ENCODE measurements at regions not wholly inside any gene's neighbourhood (a gene's known extent, or its start where the extent isn't known, plus 50 kb on each side); places are given as distances from the start of the nearest gene placed in this dataset.

DNA sequence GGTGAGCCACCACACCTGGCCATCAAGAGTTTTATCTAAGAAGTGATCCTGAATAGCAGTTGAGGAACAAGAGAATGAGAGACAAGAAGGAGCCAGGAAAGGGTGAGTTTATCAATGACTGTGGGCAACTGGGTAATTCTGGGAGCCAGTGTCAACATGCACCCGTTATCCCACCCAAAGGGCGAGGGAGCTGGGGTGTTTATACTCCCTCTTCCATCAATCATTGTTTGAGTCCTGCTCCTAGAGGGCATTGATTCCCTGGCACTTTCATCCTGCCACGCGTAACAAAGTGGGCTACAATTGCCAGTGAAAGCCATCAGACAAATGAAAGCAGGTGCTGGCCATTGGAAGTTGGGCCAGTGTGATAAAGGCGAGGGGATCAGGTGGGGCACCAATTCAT lies 136.3 kb downstream of the SUDS3 start:
- no CpG with 5 or more reads among the region's 5 CpGs for WGBS (ENCODE audit: insufficient coverage, insufficient read length)
- H3K36me3 ChIP-seq (ENCODE audit: control insufficient read depth, insufficient read depth, low read length), result no peaks in the 10 kb centered on the region; the same call in 1 of the 2 replicates
- H3K9me3 ChIP-seq (ENCODE audit: control insufficient read depth, insufficient read depth, low read length), result no peaks in the 10 kb centered on the region
- no peak for DNase-seq (ENCODE audit: low read depth, low spot score)
- no peak overlapping the region for H3K4me3 ChIP-seq (ENCODE audit: low read length)
- H3K4me1 ChIP-seq (ENCODE audit: control insufficient read depth, insufficient read depth, low read length), result no peaks in the 10 kb centered on the region
- H3K27me3 ChIP-seq (ENCODE audit: control insufficient read depth, insufficient read depth, low read length), result no peaks in the 10 kb centered on the region
- H3K27ac ChIP-seq (ENCODE audit: low read length), result no peak overlapping the region

DNA sequence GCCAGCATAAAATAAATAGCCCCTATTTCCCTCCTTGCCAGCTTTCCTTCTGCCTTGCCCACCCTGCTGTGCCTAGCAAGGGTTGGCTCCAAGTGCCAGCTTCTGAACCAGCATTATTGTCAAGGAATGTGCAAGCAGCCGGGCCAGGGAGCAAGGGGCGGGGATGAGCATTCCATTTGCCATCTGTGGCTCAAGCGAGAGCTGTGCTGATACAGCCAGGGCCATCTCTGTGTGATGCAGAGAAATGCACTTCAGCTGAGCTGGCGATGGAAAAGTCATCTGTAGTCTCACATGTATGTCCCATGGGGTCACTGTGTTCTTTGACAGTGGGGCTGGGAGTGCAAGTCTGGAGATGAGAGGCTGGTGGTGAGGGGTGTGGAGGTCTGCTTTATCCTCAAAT lies 137.3 kb downstream of the SUDS3 start:
- no CpG with 5 or more reads among the region's 4 CpGs for WGBS (ENCODE audit: insufficient coverage, insufficient read length)

DNA sequence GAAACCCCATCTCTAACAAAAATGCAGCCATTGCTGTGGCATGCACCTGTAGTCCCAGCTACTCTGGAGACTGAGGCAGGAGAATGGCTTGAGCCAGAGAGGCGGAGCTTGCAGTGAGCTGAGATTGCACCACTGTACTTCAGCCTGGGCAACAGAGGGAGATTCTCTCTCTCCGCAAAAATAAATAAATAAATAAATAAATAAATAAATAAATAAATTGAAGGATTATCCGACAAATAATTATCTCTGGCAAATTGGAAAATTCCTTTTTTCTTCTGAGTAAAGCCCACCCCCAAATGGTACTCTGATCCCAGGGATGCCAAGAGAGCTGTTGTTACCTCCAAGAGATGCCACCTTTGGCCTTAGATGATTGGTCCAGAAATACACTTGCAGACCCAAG lies 137.9 kb downstream of the SUDS3 start:
- no peak for DNase-seq (ENCODE audit: low read depth, low spot score)
- Histone ChIP-seq H3K4me3 (ENCODE audit: low read length) (no peak overlapping the region), H3K36me3 (ENCODE audit: control insufficient read depth, insufficient read depth, low read length) (no peaks in the 10 kb centered on the region; the same call in 1 of the 2 replicates), H3K9me3 (ENCODE audit: control insufficient read depth, insufficient read depth, low read length) (no peaks in the 10 kb centered on the region), H3K4me1 (ENCODE audit: control insufficient read depth, insufficient read depth, low read length) (no peaks in the 10 kb centered on the region), H3K27ac (ENCODE audit: low read length) (no peak overlapping the region), H3K27me3 (ENCODE audit: control insufficient read depth, insufficient read depth, low read length) (no peaks in the 10 kb centered on the region)
- no CpG with 5 or more reads among the region's 3 CpGs for WGBS (ENCODE audit: insufficient coverage, insufficient read length)

More for the DNA sequence above, 137.3 kb downstream of the SUDS3 start:
- Histone ChIP-seq H3K36me3 (ENCODE audit: control insufficient read depth, insufficient read depth, low read length) (no peaks in the 10 kb centered on the region; the same call in 1 of the 2 replicates), H3K4me3 (ENCODE audit: low read length) (no peak overlapping the region), H3K4me1 (ENCODE audit: control insufficient read depth, insufficient read depth, low read length) (no peaks in the 10 kb centered on the region), H3K9me3 (ENCODE audit: control insufficient read depth, insufficient read depth, low read length) (no peaks in the 10 kb centered on the region), H3K27ac (ENCODE audit: low read length) (no peak overlapping the region), H3K27me3 (ENCODE audit: control insufficient read depth, insufficient read depth, low read length) (no peaks in the 10 kb centered on the region)
- no peak for DNase-seq (ENCODE audit: low read depth, low spot score)

DNA sequence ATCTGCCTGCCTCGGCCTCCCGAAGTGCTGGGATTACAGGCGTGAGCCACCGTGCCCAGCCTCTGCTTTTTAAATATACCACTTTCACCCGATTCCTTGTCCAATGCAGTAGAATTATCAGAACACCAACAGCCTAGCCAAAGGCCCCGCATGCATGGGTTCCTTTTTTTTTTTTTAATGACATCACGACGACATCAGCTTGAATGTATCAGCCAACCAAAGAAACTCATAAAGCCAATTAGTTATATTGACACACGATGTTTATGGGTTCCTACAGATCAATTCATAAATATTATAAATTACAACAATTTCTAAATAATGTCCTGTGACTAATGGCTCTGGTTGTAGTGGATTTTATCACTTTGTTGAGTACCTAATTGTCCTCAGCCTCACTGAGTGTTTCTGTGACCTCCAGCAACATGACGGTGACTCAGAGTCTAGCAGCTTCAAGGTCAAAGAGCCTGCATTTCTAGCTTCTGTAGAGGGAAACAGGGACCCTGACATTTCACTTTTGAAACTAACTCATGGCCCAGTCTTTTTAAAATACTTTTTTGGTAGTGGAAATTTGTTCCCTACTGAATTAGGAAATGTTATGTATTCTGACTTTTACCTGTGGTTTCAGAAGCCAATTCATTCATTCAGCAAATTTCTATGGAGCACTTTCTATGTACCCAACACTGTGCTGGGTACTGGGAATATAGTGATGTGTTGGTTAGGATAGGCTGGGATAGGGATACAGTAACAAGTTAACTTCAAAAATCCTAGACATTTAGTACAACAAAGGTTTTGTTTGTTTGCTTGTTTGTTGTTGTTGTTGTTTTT lies 144.1 kb downstream of the SUDS3 start:
- no CpG with 5 or more reads among the region's 10 CpGs for WGBS (ENCODE audit: insufficient coverage, insufficient read length)
- Histone ChIP-seq H3K4me3 (ENCODE audit: low read length) (no peak overlapping the region), H3K4me1 (ENCODE audit: control insufficient read depth, insufficient read depth, low read length) (no peaks in the 10 kb centered on the region), H3K27me3 (ENCODE audit: control insufficient read depth, insufficient read depth, low read length) (no peaks in the 10 kb centered on the region), H3K36me3 (ENCODE audit: control insufficient read depth, insufficient read depth, low read length) (no peaks in the 10 kb centered on the region; the same call in 1 of the 2 replicates), H3K27ac (ENCODE audit: low read length) (no peak overlapping the region), H3K9me3 (ENCODE audit: control insufficient read depth, insufficient read depth, low read length) (no peaks in the 10 kb centered on the region)
- DNase-seq (ENCODE audit: low read depth, low spot score), result no peak

DNA sequence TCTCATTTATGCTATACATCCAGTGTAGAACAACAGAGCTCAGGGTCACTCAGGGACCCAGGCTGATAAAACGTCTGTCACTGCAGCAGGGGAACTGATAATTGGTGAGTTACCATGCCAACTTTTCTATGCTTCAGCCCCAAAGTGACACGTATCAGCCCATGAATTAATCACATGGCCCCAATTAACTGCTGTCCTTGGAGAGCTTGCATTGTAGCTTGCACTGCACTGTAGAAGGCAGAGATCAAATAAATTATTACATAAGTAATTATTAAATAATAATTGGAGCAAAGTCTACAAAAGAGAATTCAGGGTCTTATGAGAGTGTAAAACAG lies 144.6 kb downstream of the SUDS3 start:
- Histone ChIP-seq H3K27me3 (ENCODE audit: control insufficient read depth, insufficient read depth, low read length) (no peaks in the 10 kb centered on the region), H3K4me3 (ENCODE audit: low read length) (no peak overlapping the region), H3K36me3 (ENCODE audit: control insufficient read depth, insufficient read depth, low read length) (no peaks in the 10 kb centered on the region; the same call in 1 of the 2 replicates), H3K9me3 (ENCODE audit: control insufficient read depth, insufficient read depth, low read length) (no peaks in the 10 kb centered on the region), H3K27ac (ENCODE audit: low read length) (no peak overlapping the region), H3K4me1 (ENCODE audit: control insufficient read depth, insufficient read depth, low read length) (no peaks in the 10 kb centered on the region)
- no peak for DNase-seq (ENCODE audit: low read depth, low spot score)
- WGBS (ENCODE audit: insufficient coverage, insufficient read length), result no CpG with 5 or more reads among the region's 2 CpGs

DNA sequence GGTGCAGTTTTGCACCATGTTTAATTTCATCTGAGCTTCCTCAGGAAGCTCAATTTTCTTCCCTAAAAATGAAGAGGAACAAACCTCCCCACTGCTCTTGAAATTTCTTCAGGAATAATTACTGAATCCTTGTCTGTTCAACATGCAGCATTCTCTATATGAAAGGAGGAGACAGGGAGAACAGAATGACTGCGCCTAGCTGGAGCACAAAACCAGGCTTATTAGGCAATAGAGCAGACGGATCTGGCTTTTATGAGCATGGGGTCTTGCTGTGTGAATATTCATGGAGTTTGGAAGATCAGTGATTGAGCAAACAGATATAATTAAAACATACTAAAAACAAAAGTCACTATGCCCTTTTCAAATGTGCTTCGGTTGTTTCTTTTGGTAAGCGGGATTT lies 148.1 kb downstream of the SUDS3 start:
- Histone ChIP-seq H3K9me3 (ENCODE audit: control insufficient read depth, insufficient read depth, low read length) (no peaks in the 10 kb centered on the region), H3K36me3 (ENCODE audit: control insufficient read depth, insufficient read depth, low read length) (no peaks in the 10 kb centered on the region), H3K27ac (ENCODE audit: low read length) (no peak overlapping the region), H3K4me3 (ENCODE audit: low read length) (no peak overlapping the region), H3K27me3 (ENCODE audit: control insufficient read depth, insufficient read depth, low read length) (no peaks in the 10 kb centered on the region), H3K4me1 (ENCODE audit: control insufficient read depth, insufficient read depth, low read length) (no peaks in the 10 kb centered on the region)
- WGBS (ENCODE audit: insufficient coverage, insufficient read length), result no CpG with 5 or more reads among the region's 4 CpGs
- no peak for DNase-seq (ENCODE audit: low read depth, low spot score)

DNA sequence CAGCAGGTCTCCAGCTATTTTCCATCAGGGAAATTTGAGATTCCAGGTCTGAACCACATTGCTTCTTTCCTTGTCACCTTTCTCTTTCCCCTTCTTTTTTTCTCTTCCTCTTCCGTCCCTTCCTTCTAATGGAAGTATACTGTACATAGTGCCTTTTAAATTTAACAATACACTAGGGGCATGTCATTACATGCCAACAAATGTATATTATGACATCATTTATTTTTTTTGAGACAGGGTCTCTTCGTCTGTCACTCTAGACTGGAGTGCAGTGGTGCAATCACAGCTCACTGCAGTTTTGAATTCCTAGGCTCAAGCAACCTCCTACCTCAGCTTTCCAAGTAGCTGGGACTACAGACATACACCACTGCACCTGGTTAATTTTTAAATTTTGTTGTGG lies 148.9 kb downstream of the SUDS3 start:
- Histone ChIP-seq H3K4me1 (ENCODE audit: control insufficient read depth, insufficient read depth, low read length) (no peaks in the 10 kb centered on the region), H3K4me3 (ENCODE audit: low read length) (no peak overlapping the region), H3K27me3 (ENCODE audit: control insufficient read depth, insufficient read depth, low read length) (no peaks in the 10 kb centered on the region), H3K27ac (ENCODE audit: low read length) (no peak overlapping the region), H3K9me3 (ENCODE audit: control insufficient read depth, insufficient read depth, low read length) (no peaks in the 10 kb centered on the region), H3K36me3 (ENCODE audit: control insufficient read depth, insufficient read depth, low read length) (no peaks in the 10 kb centered on the region)
- DNase-seq (ENCODE audit: low read depth, low spot score), result no peak
- no CpG with 5 or more reads among the region's 2 CpGs for whole genome bisulfite sequencing (ENCODE audit: insufficient coverage, insufficient read length)

DNA sequence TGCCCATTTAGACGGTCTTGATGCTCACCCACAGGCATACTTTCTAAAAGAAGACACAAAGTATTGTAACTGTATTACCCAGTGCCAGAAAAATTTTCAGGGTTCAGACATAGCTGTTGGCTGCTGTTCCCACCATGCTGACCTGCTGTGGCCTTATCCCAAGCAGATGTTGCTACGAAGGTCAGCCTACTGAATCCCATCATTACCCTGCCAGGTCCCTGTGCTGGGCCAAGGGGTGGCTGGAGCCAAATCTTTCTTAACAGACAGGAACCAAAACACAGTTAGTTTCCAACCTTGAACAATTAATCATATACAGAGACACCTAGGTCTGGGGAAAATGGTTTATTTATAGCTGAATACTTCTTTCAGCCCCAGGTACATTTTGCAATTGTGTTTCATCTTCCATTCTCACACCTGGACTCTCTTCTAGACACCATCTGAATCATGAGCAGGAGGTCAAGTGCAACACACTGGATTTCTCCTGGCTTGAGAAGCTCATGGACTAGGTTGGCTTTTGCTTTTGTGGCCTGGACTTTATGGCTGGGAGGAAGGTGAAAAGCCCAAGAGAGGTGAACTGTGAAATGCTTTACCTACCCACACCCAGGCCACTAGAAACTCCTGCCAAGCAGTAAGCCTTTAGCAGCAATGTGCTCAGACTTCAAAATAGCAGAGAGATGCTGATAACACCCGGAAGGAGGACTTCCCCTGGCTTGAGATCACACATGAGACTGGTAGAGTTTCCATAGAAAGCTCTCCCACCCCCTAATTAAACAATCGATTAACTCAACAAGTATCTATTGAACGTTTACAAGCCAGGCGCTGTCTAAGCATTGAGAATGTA lies 150.1 kb downstream of the SUDS3 start:
- no peak overlapping the region for H3K27ac ChIP-seq (ENCODE audit: low read length)
- DNase-seq (ENCODE audit: low read depth, low spot score), result no peak
- no peaks in the 10 kb centered on the region for H3K27me3 ChIP-seq (ENCODE audit: control insufficient read depth, insufficient read depth, low read length)
- no peaks in the 10 kb centered on the region for H3K36me3 ChIP-seq (ENCODE audit: control insufficient read depth, insufficient read depth, low read length)
- WGBS (ENCODE audit: insufficient coverage, insufficient read length), result no CpG with 5 or more reads among the region's 6 CpGs
- no peaks in the 10 kb centered on the region for H3K4me1 ChIP-seq (ENCODE audit: control insufficient read depth, insufficient read depth, low read length)
- no peak overlapping the region for H3K4me3 ChIP-seq (ENCODE audit: low read length)
- H3K9me3 ChIP-seq (ENCODE audit: control insufficient read depth, insufficient read depth, low read length), result no peaks in the 10 kb centered on the region

DNA sequence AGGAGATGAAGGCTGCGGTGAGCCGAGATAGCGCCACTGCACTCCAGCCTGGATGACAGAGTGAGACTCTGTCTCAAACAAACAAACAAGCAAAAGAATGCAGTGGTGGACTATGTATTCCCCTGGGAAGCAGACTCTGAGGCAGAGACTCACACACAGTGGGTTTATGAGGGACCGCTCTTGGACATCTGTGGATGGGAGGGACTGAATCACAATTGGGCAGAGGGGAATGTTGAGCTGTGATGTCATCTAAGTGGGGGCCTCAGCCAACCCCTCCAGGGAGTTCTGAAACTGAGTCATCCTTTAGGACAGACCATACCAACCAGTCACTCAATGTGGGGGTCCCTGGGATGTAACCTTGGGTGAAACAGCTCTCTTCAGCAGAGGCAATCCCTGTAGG lies 151.0 kb downstream of the SUDS3 start:
- Histone ChIP-seq H3K9me3 (ENCODE audit: control insufficient read depth, insufficient read depth, low read length) (no peaks in the 10 kb centered on the region), H3K36me3 (ENCODE audit: control insufficient read depth, insufficient read depth, low read length) (no peaks in the 10 kb centered on the region), H3K4me1 (ENCODE audit: control insufficient read depth, insufficient read depth, low read length) (no peaks in the 10 kb centered on the region), H3K4me3 (ENCODE audit: low read length) (no peak overlapping the region), H3K27me3 (ENCODE audit: control insufficient read depth, insufficient read depth, low read length) (no peaks in the 10 kb centered on the region), H3K27ac (ENCODE audit: low read length) (no peak overlapping the region)
- DNase-seq (ENCODE audit: low read depth, low spot score), result no peak
- WGBS (ENCODE audit: insufficient coverage, insufficient read length), result no CpG with 5 or more reads among the region's 4 CpGs

DNA sequence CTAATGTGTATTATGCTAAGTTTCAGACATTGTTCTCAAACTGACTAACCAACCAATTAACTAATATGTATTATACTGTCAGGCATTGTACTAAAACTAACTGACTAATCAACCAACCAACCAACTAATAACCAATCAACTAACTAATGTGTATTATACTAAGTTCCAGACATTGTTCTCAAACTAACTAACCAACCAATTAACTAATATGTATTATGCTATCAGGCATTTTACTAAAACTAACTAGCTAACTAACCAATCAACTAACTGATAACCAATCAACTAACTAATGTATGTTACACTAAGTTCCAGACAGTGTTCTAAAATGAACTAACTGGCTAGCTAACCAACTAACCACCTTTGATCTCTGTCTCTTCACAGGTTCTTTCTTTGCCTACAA lies 152.3 kb downstream of the SUDS3 start:
- DNase-seq (ENCODE audit: low read depth, low spot score), result no peak
- Histone ChIP-seq H3K27me3 (ENCODE audit: control insufficient read depth, insufficient read depth, low read length) (no peaks in the 10 kb centered on the region), H3K27ac (ENCODE audit: low read length) (no peak overlapping the region), H3K4me1 (ENCODE audit: control insufficient read depth, insufficient read depth, low read length) (no peaks in the 10 kb centered on the region), H3K36me3 (ENCODE audit: control insufficient read depth, insufficient read depth, low read length) (no peaks in the 10 kb centered on the region), H3K9me3 (ENCODE audit: control insufficient read depth, insufficient read depth, low read length) (no peaks in the 10 kb centered on the region), H3K4me3 (ENCODE audit: low read length) (no peak overlapping the region)
